ENCODE measurements at regions not wholly inside any gene's neighbourhood (a gene's known extent, or its start where the extent isn't known, plus 50 kb on each side); places are given as distances from the start of the nearest gene placed in this dataset.
"Not testable (repeated sequence)": the region's sequence is repeated elsewhere in the genome, so short reads cannot be mapped to it uniquely, and the experiment has no call there.

DNA sequence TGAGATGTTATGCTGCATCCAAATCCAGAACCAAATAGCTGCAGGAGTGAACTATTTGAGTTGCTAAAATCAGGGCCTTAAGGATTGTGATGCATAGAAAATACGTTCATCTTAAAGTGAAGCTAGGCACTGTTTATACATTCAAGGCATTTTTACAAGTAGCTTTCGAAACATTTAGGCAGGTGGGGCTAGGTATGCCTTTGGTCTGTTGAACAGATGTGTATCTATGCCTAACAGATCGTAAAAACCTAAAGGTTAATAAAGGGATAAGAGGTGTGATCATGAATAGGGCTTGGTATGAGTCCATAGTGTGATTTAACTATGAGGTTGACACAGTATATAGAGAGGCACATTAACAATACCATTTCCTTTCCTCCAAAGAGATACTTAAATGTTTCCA is 262.5 kb downstream of the SEMA3D start:
- TF ChIP-seq, protein P1, sequence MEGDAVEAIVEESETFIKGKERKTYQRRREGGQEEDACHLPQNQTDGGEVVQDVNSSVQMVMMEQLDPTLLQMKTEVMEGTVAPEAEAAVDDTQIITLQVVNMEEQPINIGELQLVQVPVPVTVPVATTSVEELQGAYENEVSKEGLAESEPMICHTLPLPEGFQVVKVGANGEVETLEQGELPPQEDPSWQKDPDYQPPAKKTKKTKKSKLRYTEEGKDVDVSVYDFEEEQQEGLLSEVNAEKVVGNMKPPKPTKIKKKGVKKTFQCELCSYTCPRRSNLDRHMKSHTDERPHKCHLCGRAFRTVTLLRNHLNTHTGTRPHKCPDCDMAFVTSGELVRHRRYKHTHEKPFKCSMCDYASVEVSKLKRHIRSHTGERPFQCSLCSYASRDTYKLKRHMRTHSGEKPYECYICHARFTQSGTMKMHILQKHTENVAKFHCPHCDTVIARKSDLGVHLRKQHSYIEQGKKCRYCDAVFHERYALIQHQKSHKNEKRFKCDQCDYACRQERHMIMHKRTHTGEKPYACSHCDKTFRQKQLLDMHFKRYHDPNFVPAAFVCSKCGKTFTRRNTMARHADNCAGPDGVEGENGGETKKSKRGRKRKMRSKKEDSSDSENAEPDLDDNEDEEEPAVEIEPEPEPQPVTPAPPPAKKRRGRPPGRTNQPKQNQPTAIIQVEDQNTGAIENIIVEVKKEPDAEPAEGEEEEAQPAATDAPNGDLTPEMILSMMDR (IDR thresholded peaks at IDR 0.05): no peak
- TF ChIP-seq POLR2A (IDR thresholded peaks at IDR 0.05): no peak
- H3K27ac ChIP-seq: no peak overlapping the region
- intact Hi-C loops (cut with DNase I): no loop called here
- H3K4me1 ChIP-seq (replicated peaks in 1 of 2): no peaks in the 10 kb centered on the region
- no peaks in the 10 kb centered on the region for H3K36me3 ChIP-seq (replicated peaks in 1 of 2)
- WGBS, 4 donors: 75 to 88% (median 83%) methylated on average over 3 of the region's 3 CpGs
- H3K9me3 ChIP-seq (replicated peaks in 1 of 3): no peaks in the 10 kb centered on the region
- H3K27me3 ChIP-seq: no peaks in the 10 kb centered on the region
- DNase-seq: no peak
- no peak overlapping the region for H3K4me3 ChIP-seq

DNA sequence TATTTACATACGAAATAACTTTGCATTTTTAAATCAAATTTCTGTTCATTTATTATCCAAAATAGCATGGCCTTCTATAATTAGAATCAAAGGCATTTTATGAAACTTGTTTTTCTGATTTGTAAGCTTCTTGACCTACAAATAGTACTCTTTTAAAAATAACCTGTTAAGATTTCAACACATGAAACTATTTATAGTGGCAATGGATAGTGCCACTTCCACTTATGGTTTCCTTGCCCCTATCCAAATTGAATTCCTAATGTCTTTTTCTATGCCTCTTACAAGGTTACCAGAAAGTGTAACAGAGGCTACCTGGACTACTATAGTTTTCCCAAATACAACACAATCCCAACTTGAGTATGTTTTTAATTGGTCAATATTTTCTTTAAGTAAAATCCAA is 263.5 kb downstream of the SEMA3D start:
- intact Hi-C loops (cut with DNase I): no loop called here
- no peaks in the 10 kb centered on the region for H3K4me1 ChIP-seq (replicated peaks in 1 of 2)

DNA sequence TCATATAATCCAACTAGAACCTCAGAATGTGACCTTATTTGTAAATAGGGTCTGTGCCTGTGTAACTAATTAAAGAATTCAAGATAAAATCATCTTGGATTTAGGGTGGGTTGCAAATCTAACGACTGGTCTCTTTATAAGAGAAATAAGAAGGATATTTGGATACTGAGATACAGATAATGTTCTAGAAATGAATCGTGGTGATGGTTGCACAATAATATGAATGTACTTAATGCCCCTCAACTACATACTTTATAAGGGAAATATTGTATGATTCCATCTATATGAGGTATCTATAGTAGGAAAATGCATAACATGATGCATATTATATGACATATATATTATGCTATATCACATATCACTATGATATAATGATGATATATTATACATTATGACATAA is 265.7 kb downstream of the SEMA3D start:
- TF ChIP-seq POLR2A (IDR thresholded peaks at IDR 0.05): no peak
- TF ChIP-seq, protein P1 (IDR thresholded peaks at IDR 0.05): no peak
- Histone ChIP-seq H3K4me1 (replicated peaks in 1 of 2) (no peaks in the 10 kb centered on the region), H3K4me3 (no peak overlapping the region), H3K9me3 (replicated peaks in 1 of 3) (no peaks in the 10 kb centered on the region), H3K27me3 (no peaks in the 10 kb centered on the region), H3K27ac (no peak overlapping the region), H3K36me3 (replicated peaks in 1 of 2) (no peaks in the 10 kb centered on the region)
- no peak for DNase-seq
- WGBS, 4 donors: 82 to 84% (median 83%) methylated on average over 2 of the region's 2 CpGs
- intact Hi-C loops (cut with DNase I): no loop called here

More for the DNA sequence above, 263.5 kb downstream of the SEMA3D start:
- no peak for DNase-seq
- H3K36me3 ChIP-seq (replicated peaks in 1 of 2): no peaks in the 10 kb centered on the region
- H3K9me3 ChIP-seq (replicated peaks in 1 of 3): no peaks in the 10 kb centered on the region
- H3K27ac ChIP-seq: no peak overlapping the region
- H3K4me3 ChIP-seq: no peak overlapping the region
- 66 to 79% (median 67%) methylated on average over 1 of the region's 1 CpG for WGBS, 4 donors
- no peaks in the 10 kb centered on the region for H3K27me3 ChIP-seq
- TF ChIP-seq, protein P1 (IDR thresholded peaks at IDR 0.05): no peak
- no peak for TF ChIP-seq POLR2A (IDR thresholded peaks at IDR 0.05)

DNA sequence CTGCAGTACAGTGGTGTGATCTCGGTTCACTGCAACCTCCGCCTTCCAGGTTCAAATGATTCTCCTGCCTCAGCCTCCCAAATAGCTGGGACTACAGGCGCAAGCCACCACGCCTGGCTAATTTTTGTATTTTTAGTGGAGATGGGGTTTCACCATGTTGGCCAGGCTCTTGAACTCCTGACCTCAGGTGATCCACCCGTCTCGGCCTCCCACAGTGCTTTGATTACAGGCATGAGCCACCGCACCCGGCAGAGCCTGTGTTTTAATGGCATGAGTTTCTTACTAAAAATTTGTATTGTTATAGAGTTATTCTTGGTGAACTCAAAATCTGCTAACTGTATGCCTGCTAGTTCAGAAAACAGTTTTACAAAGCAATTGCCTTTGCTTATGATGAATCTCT is 269.9 kb downstream of the SEMA3D start:
- DNase-seq; H3K27me3 ChIP-seq; H3K9me3 ChIP-seq (replicated peaks in 1 of 3); intact Hi-C loops (cut with DNase I); H3K27ac ChIP-seq; H3K4me1 ChIP-seq (replicated peaks in 1 of 2); H3K4me3 ChIP-seq; H3K36me3 ChIP-seq (replicated peaks in 1 of 2): not testable (repeated sequence)
- WGBS, 4 donors: 93 to 97% (median 95%) methylated on average over 8 of the region's 8 CpGs

DNA sequence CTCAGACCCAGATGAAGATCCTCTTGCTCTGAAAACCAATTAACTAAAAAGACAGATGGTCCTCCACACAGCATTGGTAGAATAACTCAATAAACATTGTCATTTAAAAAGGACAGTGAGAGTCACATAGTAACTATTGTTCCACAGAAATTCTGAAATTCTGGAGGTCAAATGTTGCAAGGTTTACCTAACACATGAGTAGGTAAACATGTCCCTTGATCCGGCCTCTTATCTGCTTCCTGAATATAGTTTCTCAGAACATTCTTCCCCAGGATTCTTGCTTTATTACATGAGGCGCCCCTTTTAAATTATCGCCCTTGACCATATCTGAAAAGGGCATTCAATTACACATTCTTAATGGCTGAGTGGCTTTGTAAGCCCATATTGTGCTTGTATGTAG is 270.7 kb downstream of the SEMA3D start:
- no peak for DNase-seq
- H3K9me3 ChIP-seq (replicated peaks in 1 of 3): no peaks in the 10 kb centered on the region
- 75 to 85% (median 82%) methylated on average over 3 of the region's 3 CpGs for WGBS, 4 donors
- intact Hi-C loops (cut with DNase I): no loop called here
- H3K27me3 ChIP-seq: no peaks in the 10 kb centered on the region
- no peak overlapping the region for H3K27ac ChIP-seq
- no peak overlapping the region for H3K4me3 ChIP-seq
- no peaks in the 10 kb centered on the region for H3K4me1 ChIP-seq (replicated peaks in 1 of 2)
- no peak for TF ChIP-seq POLR2A (IDR thresholded peaks at IDR 0.05)
- TF ChIP-seq, protein P1 (IDR thresholded peaks at IDR 0.05): no peak
- no peaks in the 10 kb centered on the region for H3K36me3 ChIP-seq (replicated peaks in 1 of 2)
